HEK293 (cell line): ENCODE measurements at regions not wholly inside any gene's neighbourhood (a gene's known extent, or its start where the extent isn't known, plus 50 kb on each side); places are given as distances from the start of the nearest gene placed in this dataset.

ENCODE experiments used
- REST ChIP-seq: fragments of 450-650 bp; formaldehyde crosslinking; IDR thresholded peaks from 2 replicates; pipeline ENCODE4 v1.5.1; 2016; ENCODE audit warnings: missing biosample characterization, missing genetic modification characterization
- YY1 ChIP-seq: fragments of 450-650 bp; formaldehyde crosslinking; IDR thresholded peaks from 2 replicates; pipeline ENCODE4 v1.5.1; 2018; ENCODE audit warnings: missing biosample characterization, missing genetic modification characterization
- ZNF350 ChIP-seq: fragments of 450-650 bp; formaldehyde crosslinking; IDR thresholded peaks from 2 replicates; pipeline ENCODE4 v1.5.0; 2017; ENCODE audit warnings: missing biosample characterization, mild to moderate bottlenecking, missing genetic modification characterization
- ZNF707 ChIP-seq: fragments of 450-650 bp; formaldehyde crosslinking; IDR thresholded peaks from 2 replicates; pipeline ENCODE4 v1.5.1; 2016; ENCODE audit warnings: missing biosample characterization, missing genetic modification characterization

GRCh38 chr18:75129717-75130477 lies 79.0 kb downstream of the PTGR3 start:
- TF ChIP-seq YY1 (tag by site-specific recombination): no peak
- no peak for TF ChIP-seq REST (tag by site-specific recombination)
- no peak for TF ChIP-seq ZNF707 (tag by site-specific recombination)
- no peak for TF ChIP-seq ZNF350 (tag by site-specific recombination)
